K562 (cell line): ENCODE measurements at regions not wholly inside any gene's neighbourhood (a gene's known extent, or its start where the extent isn't known, plus 50 kb on each side); places are given as distances from the start of the nearest gene placed in this dataset.

Experiments
- POLR2A ChIP-seq: fragments of 450-650 bp; conservative IDR thresholded peaks from 2 replicates; pipeline ENCODE4 v1.6.1; 2016
- ZNF224 ChIP-seq: sonication (generic); formaldehyde crosslinking; IDR thresholded peaks from 2 replicates; pipeline ENCODE4 v1.8.0; 2022; ENCODE audit warnings: mild to moderate bottlenecking, missing genetic modification reagents
- TF ChIP-seq, protein P1 (sequence below), 2 experiments: fragments of 450-650 bp; formaldehyde crosslinking in 1 of 2; IDR thresholded peaks; 2 replicates each; pipeline versions ENCODE4 v1.4.0 to v1.6.1; 2014 to 2020; ENCODE audit warnings: mild to moderate bottlenecking in 2 of 2, borderline replicate concordance in 1 of 2, low read depth in 1 of 2
- TF ChIP-seq, protein P2 (sequence below), 2 experiments: IDR thresholded peaks in 1 of 2; conservative IDR thresholded peaks in 1 of 2; 2 replicates each; pipeline ENCODE4 v1.6.1; 2016; ENCODE audit warnings: low read depth in 2 of 2, mild to moderate bottlenecking in 1 of 2, missing compliant biosample characterization in 1 of 2, missing genetic modification characterization in 1 of 2, moderate library complexity in 1 of 2
- TF ChIP-seq, protein P3 (sequence below): sonication (generic); formaldehyde crosslinking; IDR thresholded peaks from 2 replicates; pipeline ENCODE4 v1.8.1; 2023; ENCODE audit warnings: mild to moderate bottlenecking, missing genetic modification reagents
- TF ChIP-seq, protein P4 (sequence below): fragments of 150-350 bp; IDR thresholded peaks from 2 replicates; pipeline ENCODE4 v1.6.1; 2014; ENCODE audit warnings: low read depth, mild to moderate bottlenecking, low read length, borderline replicate concordance

DNA sequence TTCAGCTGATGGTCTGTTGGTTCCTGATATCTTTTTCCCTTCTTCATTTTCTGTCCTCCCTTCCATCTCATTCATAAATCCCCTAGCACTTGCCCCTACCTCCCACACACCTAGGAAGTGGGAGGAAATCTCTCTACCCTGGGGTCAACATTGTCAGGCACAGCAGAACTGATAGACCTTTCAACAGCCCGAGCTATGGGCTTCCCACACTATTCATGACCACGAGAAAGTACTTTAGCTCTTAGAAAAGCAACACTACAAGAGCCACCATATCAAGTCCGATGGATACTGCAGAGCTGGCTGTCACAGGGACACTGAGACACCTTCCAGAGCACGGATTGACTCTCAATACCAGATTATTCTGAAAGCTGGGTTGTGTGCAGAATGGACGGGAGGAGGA is 180.6 kb upstream of the NEBL start (continued):
- TF ChIP-seq, protein P1, sequence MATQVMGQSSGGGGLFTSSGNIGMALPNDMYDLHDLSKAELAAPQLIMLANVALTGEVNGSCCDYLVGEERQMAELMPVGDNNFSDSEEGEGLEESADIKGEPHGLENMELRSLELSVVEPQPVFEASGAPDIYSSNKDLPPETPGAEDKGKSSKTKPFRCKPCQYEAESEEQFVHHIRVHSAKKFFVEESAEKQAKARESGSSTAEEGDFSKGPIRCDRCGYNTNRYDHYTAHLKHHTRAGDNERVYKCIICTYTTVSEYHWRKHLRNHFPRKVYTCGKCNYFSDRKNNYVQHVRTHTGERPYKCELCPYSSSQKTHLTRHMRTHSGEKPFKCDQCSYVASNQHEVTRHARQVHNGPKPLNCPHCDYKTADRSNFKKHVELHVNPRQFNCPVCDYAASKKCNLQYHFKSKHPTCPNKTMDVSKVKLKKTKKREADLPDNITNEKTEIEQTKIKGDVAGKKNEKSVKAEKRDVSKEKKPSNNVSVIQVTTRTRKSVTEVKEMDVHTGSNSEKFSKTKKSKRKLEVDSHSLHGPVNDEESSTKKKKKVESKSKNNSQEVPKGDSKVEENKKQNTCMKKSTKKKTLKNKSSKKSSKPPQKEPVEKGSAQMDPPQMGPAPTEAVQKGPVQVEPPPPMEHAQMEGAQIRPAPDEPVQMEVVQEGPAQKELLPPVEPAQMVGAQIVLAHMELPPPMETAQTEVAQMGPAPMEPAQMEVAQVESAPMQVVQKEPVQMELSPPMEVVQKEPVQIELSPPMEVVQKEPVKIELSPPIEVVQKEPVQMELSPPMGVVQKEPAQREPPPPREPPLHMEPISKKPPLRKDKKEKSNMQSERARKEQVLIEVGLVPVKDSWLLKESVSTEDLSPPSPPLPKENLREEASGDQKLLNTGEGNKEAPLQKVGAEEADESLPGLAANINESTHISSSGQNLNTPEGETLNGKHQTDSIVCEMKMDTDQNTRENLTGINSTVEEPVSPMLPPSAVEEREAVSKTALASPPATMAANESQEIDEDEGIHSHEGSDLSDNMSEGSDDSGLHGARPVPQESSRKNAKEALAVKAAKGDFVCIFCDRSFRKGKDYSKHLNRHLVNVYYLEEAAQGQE (IDR thresholded peaks at IDR 0.05; ENCODE audit: borderline replicate concordance): no peak
- TF ChIP-seq, protein P1 (CRISPR knock-in tag; IDR thresholded peaks at IDR 0.05; ENCODE audit: low read depth): no peak
- TF ChIP-seq, protein P2, sequence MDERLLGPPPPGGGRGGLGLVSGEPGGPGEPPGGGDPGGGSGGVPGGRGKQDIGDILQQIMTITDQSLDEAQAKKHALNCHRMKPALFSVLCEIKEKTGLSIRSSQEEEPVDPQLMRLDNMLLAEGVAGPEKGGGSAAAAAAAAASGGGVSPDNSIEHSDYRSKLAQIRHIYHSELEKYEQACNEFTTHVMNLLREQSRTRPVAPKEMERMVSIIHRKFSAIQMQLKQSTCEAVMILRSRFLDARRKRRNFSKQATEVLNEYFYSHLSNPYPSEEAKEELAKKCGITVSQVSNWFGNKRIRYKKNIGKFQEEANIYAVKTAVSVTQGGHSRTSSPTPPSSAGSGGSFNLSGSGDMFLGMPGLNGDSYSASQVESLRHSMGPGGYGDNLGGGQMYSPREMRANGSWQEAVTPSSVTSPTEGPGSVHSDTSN (CRISPR knock-in tag; IDR thresholded peaks at IDR 0.05; ENCODE audit: low read depth): no peak
- TF ChIP-seq, protein P2 (tag; conservative IDR thresholded peaks at IDR 0.05; ENCODE audit: low read depth): peak; percentile 20; the same call in 1 of the 2 replicates
- TF ChIP-seq ZNF224 (CRISPR knock-in tag) (no peak), POLR2A (no peak)
- TF ChIP-seq, protein P3, sequence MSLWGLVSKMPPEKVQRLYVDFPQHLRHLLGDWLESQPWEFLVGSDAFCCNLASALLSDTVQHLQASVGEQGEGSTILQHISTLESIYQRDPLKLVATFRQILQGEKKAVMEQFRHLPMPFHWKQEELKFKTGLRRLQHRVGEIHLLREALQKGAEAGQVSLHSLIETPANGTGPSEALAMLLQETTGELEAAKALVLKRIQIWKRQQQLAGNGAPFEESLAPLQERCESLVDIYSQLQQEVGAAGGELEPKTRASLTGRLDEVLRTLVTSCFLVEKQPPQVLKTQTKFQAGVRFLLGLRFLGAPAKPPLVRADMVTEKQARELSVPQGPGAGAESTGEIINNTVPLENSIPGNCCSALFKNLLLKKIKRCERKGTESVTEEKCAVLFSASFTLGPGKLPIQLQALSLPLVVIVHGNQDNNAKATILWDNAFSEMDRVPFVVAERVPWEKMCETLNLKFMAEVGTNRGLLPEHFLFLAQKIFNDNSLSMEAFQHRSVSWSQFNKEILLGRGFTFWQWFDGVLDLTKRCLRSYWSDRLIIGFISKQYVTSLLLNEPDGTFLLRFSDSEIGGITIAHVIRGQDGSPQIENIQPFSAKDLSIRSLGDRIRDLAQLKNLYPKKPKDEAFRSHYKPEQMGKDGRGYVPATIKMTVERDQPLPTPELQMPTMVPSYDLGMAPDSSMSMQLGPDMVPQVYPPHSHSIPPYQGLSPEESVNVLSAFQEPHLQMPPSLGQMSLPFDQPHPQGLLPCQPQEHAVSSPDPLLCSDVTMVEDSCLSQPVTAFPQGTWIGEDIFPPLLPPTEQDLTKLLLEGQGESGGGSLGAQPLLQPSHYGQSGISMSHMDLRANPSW (CRISPR knock-in tag): no peak
- TF ChIP-seq, protein P4, sequence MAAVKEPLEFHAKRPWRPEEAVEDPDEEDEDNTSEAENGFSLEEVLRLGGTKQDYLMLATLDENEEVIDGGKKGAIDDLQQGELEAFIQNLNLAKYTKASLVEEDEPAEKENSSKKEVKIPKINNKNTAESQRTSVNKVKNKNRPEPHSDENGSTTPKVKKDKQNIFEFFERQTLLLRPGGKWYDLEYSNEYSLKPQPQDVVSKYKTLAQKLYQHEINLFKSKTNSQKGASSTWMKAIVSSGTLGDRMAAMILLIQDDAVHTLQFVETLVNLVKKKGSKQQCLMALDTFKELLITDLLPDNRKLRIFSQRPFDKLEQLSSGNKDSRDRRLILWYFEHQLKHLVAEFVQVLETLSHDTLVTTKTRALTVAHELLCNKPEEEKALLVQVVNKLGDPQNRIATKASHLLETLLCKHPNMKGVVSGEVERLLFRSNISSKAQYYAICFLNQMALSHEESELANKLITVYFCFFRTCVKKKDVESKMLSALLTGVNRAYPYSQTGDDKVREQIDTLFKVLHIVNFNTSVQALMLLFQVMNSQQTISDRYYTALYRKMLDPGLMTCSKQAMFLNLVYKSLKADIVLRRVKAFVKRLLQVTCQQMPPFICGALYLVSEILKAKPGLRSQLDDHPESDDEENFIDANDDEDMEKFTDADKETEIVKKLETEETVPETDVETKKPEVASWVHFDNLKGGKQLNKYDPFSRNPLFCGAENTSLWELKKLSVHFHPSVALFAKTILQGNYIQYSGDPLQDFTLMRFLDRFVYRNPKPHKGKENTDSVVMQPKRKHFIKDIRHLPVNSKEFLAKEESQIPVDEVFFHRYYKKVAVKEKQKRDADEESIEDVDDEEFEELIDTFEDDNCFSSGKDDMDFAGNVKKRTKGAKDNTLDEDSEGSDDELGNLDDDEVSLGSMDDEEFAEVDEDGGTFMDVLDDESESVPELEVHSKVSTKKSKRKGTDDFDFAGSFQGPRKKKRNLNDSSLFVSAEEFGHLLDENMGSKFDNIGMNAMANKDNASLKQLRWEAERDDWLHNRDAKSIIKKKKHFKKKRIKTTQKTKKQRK: no peak
